DND-41 (cell line): ENCODE measurements at regions not wholly inside any gene's neighbourhood (a gene's known extent, or its start where the extent isn't known, plus 50 kb on each side); places are given as distances from the start of the nearest gene placed in this dataset.
A peak's percentile ranks its signal among the peaks of the same experiment; 100 is the strongest.

Experiments used
- ATAC-seq: fragments of 200-7000 bp; cut with Tn5 transposase; 3 replicates; pipeline ENCODE4 v1.9.1; 2021; ENCODE audit warnings: low read depth; ENCODE audit not compliant: insufficient read depth
- DNase-seq: peaks from one replicate; pipeline ENCODE4 v3.0.0-alpha.2; 2020
- H2AFZ ChIP-seq: 2 replicates; pipeline ENCODE4 v1.6.0; 2012; ENCODE audit warnings: low read depth, low read length
- H3K27ac ChIP-seq: 2 replicates; pipeline ENCODE4 v1.5.1; 2012; ENCODE audit warnings: low read length, inconsistent platforms
- H3K27me3 ChIP-seq: fragments of 200-600 bp; sonication (generic); 2 replicates; pipeline ENCODE4 v1.6.0; 2012; ENCODE audit warnings: low read length, mild to moderate bottlenecking, inconsistent platforms; ENCODE audit not compliant: insufficient read depth, poor library complexity
- H3K36me3 ChIP-seq: 2 replicates; pipeline ENCODE4 v1.5.1; 2012; ENCODE audit warnings: low read length, inconsistent platforms; ENCODE audit not compliant: insufficient read depth
- H3K4me1 ChIP-seq: 2 replicates; pipeline ENCODE4 v1.5.1; 2012; ENCODE audit warnings: mild to moderate bottlenecking, low read length; ENCODE audit not compliant: insufficient read depth
- H3K4me2 ChIP-seq: 2 replicates; pipeline ENCODE4 v1.6.0; 2012; ENCODE audit warnings: mild to moderate bottlenecking, moderate library complexity, low read length, inconsistent platforms; ENCODE audit not compliant: insufficient read depth
- H3K4me3 ChIP-seq, 2 experiments: fragments of 200-600 bp in 1 of 2; shearing (Covaris generic) in 1 of 2; 2 replicates each; pipeline ENCODE4 v1.5.1; 2012 to 2016; ENCODE audit warnings: inconsistent platforms in 2 of 2, low read length in 2 of 2, mild to moderate bottlenecking in 2 of 2, low read depth in 1 of 2, moderate library complexity in 1 of 2
- H3K79me2 ChIP-seq: 2 replicates; pipeline ENCODE4 v1.6.0; 2012; ENCODE audit warnings: low read length, inconsistent platforms; ENCODE audit not compliant: insufficient read depth
- H3K9ac ChIP-seq: 2 replicates; pipeline ENCODE4 v1.6.0; 2012; ENCODE audit warnings: low read depth, mild to moderate bottlenecking, inconsistent platforms, low read length, moderate library complexity
- H3K9me3 ChIP-seq: 2 replicates; pipeline ENCODE4 v1.5.1; 2012; ENCODE audit warnings: low read length, moderate library complexity, mild to moderate bottlenecking, inconsistent platforms; ENCODE audit not compliant: insufficient read depth, severe bottlenecking
- H4K20me1 ChIP-seq: 2 replicates; pipeline ENCODE4 v1.6.0; 2012; ENCODE audit warnings: low read length; ENCODE audit not compliant: insufficient read depth
- EZH2 ChIP-seq: IDR thresholded peaks from 3 replicates; pipeline ENCODE4 v1.6.1; 2012; ENCODE audit warnings: borderline replicate concordance, low read depth, mild to moderate bottlenecking, moderate library complexity, low read length, inconsistent platforms; ENCODE audit not compliant: severe bottlenecking
- TF ChIP-seq, protein P1 (sequence below): IDR thresholded peaks from 2 replicates; pipeline ENCODE4 v1.5.1; 2012; ENCODE audit warnings: borderline replicate concordance, low read length, moderate library complexity, mild to moderate bottlenecking; ENCODE audit not compliant: poor library complexity, severe bottlenecking; ENCODE audit errors: extremely low read depth

DNA sequence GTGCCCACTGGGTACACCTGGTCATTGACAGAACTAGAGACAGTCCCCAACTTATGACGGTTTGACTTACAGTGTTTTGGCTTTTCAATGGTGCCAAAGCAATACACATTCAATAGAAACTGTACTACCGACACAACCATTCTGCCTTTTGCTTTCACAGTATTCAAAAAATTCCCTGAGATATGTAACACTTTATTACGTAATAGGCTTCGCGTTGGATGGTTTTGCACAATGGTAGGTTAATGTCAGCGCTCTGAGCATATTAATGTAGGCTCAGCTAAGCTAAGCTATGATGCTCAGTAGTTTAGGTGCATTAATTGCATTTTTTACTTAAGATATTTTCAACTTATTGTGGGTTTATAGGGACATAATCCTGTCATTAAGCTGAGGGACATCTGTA lies 105.1 kb upstream of the B3GAT1 start:
- H3K27me3 ChIP-seq = no peaks in the 10 kb centered on the region
- ATAC-seq (no peak), DNase-seq (no peak)
- no peak overlapping the region for H2AFZ ChIP-seq
- no peaks in the 10 kb centered on the region for H3K36me3 ChIP-seq
- H4K20me1 ChIP-seq = no peaks in the 10 kb centered on the region
- H3K4me1 ChIP-seq = peaks cover 18% of the 10 kb centered on the region
- no peaks in the 10 kb centered on the region for H3K9me3 ChIP-seq
- H3K27ac ChIP-seq = no peak overlapping the region
- TF ChIP-seq EZH2 = no peak
- TF ChIP-seq, protein P1, sequence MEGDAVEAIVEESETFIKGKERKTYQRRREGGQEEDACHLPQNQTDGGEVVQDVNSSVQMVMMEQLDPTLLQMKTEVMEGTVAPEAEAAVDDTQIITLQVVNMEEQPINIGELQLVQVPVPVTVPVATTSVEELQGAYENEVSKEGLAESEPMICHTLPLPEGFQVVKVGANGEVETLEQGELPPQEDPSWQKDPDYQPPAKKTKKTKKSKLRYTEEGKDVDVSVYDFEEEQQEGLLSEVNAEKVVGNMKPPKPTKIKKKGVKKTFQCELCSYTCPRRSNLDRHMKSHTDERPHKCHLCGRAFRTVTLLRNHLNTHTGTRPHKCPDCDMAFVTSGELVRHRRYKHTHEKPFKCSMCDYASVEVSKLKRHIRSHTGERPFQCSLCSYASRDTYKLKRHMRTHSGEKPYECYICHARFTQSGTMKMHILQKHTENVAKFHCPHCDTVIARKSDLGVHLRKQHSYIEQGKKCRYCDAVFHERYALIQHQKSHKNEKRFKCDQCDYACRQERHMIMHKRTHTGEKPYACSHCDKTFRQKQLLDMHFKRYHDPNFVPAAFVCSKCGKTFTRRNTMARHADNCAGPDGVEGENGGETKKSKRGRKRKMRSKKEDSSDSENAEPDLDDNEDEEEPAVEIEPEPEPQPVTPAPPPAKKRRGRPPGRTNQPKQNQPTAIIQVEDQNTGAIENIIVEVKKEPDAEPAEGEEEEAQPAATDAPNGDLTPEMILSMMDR = no peak
- no peaks in the 10 kb centered on the region for H3K79me2 ChIP-seq
- no peak overlapping the region for H3K4me2 ChIP-seq
- no peak overlapping the region for H3K9ac ChIP-seq
- H3K4me3 ChIP-seq = no peak overlapping the region

DNA sequence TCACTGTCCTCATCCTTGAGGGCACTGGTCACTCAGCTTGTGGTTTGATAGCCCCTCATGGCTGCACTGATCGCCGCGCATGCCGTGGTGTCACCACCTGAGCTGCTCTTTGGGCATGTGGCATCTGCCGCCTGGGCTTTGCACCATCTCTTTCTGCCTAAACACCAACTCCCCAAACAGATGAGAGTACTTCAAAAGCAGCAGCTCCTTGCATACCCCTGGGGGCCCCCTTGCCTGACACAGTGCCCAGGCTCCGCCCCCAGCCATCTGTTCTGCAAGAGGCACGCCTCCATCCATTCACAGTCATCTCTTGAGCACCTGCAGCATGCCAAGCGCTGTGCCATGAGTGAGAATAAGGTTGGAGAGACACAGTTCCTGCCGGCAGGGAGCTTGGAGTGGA lies 104.5 kb upstream of the B3GAT1 start:
- H3K27me3 ChIP-seq = no peaks in the 10 kb centered on the region
- DNase-seq = peak; percentile 85
- H3K79me2 ChIP-seq = no peaks in the 10 kb centered on the region
- TF ChIP-seq EZH2 = no peak
- TF ChIP-seq, protein P1 = no peak
- H3K4me2 ChIP-seq = peak overlapping the region; percentile 21; the same call in 1 of the 2 replicates
- ATAC-seq = peak; percentile 99
- no peak overlapping the region for H3K27ac ChIP-seq
- H2AFZ ChIP-seq = no peak overlapping the region
- H3K9ac ChIP-seq = no peak overlapping the region
- no peaks in the 10 kb centered on the region for H3K9me3 ChIP-seq
- no peaks in the 10 kb centered on the region for H3K36me3 ChIP-seq
- peaks cover 18% of the 10 kb centered on the region for H3K4me1 ChIP-seq
- no peaks in the 10 kb centered on the region for H4K20me1 ChIP-seq
- H3K4me3 ChIP-seq = no peak overlapping the region

DNA sequence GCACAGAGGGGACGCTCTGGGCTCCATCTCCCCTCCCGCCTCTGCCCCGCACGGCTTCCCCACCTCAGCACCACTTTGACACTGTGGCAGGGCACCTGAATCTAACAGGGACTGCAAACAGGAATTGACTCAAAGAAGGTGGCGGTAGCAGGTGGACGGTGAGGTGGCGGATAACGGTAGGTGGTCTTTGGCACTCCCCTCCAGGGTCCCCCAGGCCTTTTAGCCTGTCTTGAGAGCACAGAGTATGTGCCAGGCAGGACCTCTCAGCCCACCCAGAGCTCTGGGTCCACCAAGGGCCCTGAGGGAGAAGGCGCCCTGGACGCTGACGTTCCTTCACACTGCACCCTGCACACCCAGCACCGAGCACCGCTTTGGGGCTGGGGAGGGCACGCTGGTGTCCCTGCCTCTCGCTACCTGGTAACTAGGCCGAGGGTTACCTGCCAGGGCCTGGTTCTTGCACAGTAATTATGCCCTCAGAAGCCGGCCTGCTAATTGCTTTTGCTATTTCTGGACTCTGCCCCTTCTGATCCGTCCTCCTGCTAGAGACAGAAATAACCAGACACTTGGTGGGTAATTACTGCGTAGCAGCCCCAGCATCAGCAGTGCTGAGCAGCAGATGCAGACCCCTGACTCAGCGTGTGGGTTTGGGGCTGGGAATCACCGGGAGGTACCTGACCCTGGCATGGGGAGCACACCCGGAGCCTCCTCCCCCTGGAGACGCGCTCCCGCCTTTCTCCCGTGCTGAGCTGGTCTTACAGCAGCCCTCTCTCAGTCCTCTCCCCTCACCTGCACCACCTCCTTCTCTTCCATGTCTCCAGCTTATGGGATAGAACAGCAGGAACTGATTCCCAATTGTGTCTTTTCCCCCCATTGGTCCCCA lies 103.3 kb upstream of the B3GAT1 start:
- Histone ChIP-seq H3K4me1 (peaks cover 18% of the 10 kb centered on the region), H4K20me1 (no peaks in the 10 kb centered on the region), H3K36me3 (no peaks in the 10 kb centered on the region), H3K27me3 (no peaks in the 10 kb centered on the region), H3K79me2 (no peaks in the 10 kb centered on the region), H3K27ac (no peak overlapping the region), H3K9me3 (no peaks in the 10 kb centered on the region), H3K4me2 (no peak overlapping the region), H2AFZ (no peak overlapping the region), H3K9ac (no peak overlapping the region), H3K4me3 (no peak overlapping the region)
- ATAC-seq = no peak
- no peak for DNase-seq
- no peak for TF ChIP-seq EZH2
- TF ChIP-seq, protein P1 = no peak
